Adrenal gland (tissue), 5 donors: ENCODE measurements at regions not wholly inside any gene's neighbourhood (a gene's known extent, or its start where the extent isn't known, plus 50 kb on each side); places are given as distances from the start of the nearest gene placed in this dataset.

Experiments
- POLR2A ChIP-seq, 2 donors: fragments of 450-650 bp; IDR thresholded peaks; one replicate each; pipeline ENCODE4 v1.6.1; 2017; ENCODE audit warnings: antibody characterized with exemption in 2 of 2, mild to moderate bottlenecking in 2 of 2, moderate library complexity in 1 of 2
- TF ChIP-seq, protein P1 (sequence below), 6 experiments: fragments of 450-650 bp in 4 of 6; fragments of 200-600 bp in 2 of 6; sonication (generic) in 1 of 6; IDR thresholded peaks; 1 replicate in 5 of 6; 2 replicates in 1 of 6; pipeline versions ENCODE4 v1.5.1 to v1.8.0; 2016 to 2021; ENCODE audit warnings: antibody characterized with exemption in 6 of 6, mild to moderate bottlenecking in 2 of 6, moderate library complexity in 1 of 6
- donor health status: DM: no; HTN: no; CAD: no.

DNA sequence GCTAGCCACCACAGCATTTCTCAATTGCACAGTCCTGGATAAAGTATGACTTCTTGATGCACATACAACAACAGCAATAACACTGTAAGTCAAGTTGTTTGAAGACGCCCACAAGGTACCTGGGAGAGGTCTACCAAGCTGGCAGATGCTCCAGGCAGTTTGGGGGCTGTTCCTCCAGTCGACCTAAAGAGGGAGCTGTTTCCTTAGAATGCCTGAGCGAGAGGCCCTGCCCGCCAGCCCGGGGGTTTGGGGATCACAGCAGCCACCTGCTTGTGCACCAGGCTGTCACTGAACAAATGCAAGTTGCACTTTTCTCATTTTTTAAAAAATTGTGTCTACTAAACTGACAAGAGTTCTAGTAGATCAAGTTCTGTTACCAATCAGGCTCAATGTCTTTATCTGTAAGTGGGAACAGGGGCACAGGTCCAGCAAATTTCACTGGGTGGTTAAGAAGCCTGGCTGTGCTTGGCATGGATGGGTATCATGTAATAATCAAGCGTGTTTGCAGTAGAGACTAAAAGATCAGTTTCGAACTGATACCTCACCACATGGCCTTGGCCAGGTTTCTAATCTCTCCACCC, 193.8 kb upstream of the ADO start:
- TF ChIP-seq, protein P1, sequence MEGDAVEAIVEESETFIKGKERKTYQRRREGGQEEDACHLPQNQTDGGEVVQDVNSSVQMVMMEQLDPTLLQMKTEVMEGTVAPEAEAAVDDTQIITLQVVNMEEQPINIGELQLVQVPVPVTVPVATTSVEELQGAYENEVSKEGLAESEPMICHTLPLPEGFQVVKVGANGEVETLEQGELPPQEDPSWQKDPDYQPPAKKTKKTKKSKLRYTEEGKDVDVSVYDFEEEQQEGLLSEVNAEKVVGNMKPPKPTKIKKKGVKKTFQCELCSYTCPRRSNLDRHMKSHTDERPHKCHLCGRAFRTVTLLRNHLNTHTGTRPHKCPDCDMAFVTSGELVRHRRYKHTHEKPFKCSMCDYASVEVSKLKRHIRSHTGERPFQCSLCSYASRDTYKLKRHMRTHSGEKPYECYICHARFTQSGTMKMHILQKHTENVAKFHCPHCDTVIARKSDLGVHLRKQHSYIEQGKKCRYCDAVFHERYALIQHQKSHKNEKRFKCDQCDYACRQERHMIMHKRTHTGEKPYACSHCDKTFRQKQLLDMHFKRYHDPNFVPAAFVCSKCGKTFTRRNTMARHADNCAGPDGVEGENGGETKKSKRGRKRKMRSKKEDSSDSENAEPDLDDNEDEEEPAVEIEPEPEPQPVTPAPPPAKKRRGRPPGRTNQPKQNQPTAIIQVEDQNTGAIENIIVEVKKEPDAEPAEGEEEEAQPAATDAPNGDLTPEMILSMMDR (IDR thresholded peaks at IDR 0.05): peak; percentile 43 to 77 (median 64)
- no peak for TF ChIP-seq POLR2A (IDR thresholded peaks at IDR 0.05)
